ENCODE measurements at regions not wholly inside any gene's neighbourhood (a gene's known extent, or its start where the extent isn't known, plus 50 kb on each side); places are given as distances from the start of the nearest gene placed in this dataset.

DNA sequence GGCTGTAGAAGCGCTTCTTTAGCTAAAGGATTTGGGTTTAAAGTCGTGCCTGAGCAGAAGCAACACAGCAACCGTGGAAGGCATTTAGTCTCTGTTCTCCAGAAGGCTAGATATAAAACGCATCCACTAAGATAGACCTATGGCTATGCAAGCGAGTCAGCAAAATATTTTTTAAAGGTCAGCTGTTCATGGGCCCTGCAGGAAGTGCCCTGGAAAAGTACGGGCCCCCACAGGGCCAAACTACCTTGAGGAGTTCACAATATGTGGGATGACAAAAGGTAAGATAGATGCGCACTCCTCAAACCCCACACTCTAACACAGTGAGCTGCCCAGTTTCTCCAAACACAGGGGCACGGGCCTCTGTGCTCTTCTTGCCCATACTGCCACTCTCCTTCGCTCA lies 261.6 kb downstream of the VPS13C start:
- no peak for DNase-seq

DNA sequence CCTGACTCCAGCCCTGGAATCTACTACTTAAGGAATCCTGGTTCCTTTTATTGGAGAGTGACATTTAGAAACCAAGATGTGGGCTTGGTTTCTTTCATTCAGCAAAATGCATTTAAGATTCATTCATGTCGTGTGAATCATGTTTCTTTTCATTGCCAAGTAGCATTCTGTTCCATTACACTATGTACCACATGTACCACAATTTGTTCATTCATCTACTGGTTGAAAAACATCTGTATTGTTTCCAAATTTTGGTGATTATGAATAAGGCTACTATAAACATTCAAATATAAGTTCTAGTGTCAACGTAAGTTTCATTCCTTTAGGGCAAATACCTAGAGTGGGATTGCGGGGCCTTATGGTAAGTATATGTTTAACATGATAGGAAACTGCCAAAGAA lies 264.2 kb downstream of the VPS13C start:
- peak; percentile 41 for DNase-seq

DNA sequence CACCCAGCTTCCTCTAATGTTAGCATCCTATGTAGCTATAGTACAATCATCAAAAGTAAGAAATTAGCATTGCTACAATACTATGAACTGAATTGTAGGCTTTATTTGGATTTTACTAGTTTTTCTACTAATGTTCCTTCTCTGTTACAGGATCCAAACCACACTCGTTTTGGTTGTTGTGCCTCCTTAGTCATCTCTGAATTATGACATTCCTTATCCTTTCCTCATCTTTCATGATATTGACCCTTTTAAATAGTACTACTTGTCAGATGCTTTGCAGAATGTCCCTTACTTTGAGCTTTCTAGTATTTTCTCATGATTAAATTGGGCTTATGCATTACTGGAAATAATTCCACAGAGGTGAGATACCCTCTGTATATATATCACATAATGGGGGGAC lies 265.4 kb downstream of the VPS13C start:
- peak; percentile 47 for DNase-seq

- DNase-seq: peak; percentile 6
Observed at GRCh38 chr15:61794276-61794675, 266.0 kb downstream of the VPS13C start.

DNA sequence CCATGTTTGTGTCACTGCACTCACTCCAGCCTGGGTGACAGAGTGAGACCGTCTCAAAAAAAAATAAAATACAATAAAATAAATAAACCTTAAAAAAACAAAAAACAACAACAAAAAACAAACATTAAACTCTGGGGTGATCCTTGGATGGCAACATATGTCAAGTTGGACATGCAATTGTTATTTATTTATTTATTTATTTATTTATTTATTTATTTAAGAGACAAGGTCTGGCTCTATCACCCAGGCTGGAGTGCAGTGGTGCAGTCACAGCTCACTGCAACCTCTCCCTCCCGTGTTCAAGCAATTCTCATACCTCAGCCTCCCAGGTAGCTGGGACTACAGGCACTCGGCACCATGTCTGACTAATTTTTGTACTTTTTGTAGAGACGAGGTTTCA lies 275.5 kb downstream of the VPS13C start:
- no peak for DNase-seq

- DNase-seq: peak; percentile 56
Observed at GRCh38 chr15:61780278-61780980, 279.8 kb downstream of the VPS13C start.

- no peak for DNase-seq
Observed at GRCh38 chr15:61777689-61778088, 282.6 kb downstream of the VPS13C start.

DNA sequence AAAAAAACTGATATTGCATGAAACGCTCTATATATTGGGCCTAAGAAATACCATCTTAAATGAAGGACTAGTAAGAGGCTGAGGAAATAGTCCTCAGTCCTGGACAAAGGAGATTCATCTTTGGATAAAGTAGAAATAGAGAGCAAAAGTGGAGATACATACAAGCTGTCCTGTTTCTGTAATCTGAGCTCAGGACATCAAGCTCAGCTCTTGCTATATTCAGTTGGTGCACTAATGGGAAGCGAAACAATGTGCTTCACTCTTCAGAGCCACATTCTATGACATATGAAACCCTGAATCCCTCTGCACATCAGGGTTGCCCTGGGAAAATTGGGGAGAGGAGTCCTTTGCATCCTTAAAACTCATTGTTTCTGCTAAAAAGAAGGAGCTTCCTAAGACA lies 290.7 kb downstream of the VPS13C start:
- no peak for DNase-seq

GRCh38 chr15:61768131-61768530 lies 292.1 kb downstream of the VPS13C start:
- no peak for DNase-seq

DNA sequence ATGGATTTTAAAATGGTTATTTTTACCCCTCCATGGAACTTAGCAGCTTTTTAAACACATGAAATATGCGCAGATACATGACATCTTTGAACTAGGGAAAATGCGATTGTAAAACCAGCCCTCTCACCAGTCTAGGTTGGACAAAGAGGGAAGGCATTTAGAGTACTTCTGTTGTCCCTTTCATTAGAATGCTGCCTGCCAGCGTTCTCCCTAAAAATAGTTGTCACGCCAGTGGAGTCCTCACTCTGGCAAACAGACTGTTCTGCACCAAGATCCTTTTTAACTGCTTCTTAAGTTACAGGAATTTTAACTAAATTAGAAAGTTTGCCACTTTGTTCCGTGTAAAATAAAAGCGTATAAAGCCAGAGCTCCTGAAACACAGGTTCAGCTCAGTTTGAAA lies 295.3 kb downstream of the VPS13C start:
- DNase-seq: no peak

DNA sequence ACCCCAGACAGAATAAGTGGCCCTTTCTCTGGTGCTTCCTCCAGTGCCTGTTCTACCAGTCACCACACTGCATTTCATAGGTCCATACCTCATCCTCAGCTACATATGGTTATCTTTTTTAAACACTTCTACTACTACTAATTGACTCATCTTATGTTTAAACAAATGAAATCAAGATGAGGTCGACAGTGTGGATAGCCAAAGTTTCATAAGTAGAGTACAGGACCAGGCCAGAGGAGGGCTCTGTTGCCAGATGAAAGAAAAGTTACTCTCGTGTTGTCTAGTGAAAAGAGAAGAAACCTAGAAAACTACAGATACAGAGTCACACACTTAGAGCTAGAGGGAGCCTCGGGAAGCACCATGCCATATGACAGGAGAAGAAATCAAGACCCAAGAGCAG lies 296.1 kb downstream of the VPS13C start:
- DNase-seq: no peak

DNA sequence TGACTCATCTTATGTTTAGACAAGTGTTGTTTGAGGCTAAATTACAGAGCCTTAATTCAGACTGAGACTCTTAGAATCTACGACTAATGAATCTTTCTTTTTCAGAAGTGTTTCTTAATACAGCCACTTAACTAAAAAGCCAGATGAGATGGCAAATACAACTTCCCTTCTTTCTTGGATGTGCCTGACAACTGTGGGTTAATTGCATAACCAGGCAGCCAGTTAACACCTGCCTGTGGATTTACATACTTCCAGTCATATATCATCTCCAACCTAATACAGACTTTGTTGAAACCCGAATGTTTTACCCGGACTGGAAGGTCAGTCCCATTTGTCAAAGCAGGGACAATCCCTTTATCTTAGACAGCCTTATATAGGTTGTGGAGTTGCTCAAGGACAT lies 297.6 kb downstream of the VPS13C start:
- no peak for DNase-seq

- DNase-seq: no peak
Observed at GRCh38 chr15:61759639-61760038, 300.6 kb downstream of the VPS13C start.

- no peak for DNase-seq
Observed at GRCh38 chr15:61756071-61756820, 304.0 kb downstream of the VPS13C start.

DNA sequence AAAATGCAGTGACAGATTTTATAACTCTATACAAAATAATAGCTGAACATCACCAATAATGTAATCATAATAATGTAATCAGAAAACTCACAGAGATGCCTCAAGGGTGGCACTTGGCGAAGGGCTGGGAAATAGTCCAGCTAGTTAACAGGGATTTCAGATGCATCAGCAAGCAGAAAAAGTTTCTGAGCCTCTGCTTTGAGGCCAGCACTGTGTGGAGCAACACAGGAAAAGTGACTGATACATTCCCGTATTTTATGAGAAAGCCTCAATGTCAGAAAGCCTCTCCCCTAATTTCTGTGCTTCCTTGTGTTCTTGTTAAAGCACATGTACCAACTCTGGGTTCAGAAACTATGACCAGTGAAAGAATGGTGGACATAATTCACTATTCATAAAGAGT lies 304.8 kb downstream of the VPS13C start:
- no peak for DNase-seq

- DNase-seq: no peak
Observed at GRCh38 chr15:61753018-61753710, 307.1 kb downstream of the VPS13C start.

- DNase-seq: no peak
Observed at GRCh38 chr15:61752001-61752400, 308.2 kb downstream of the VPS13C start.

DNA sequence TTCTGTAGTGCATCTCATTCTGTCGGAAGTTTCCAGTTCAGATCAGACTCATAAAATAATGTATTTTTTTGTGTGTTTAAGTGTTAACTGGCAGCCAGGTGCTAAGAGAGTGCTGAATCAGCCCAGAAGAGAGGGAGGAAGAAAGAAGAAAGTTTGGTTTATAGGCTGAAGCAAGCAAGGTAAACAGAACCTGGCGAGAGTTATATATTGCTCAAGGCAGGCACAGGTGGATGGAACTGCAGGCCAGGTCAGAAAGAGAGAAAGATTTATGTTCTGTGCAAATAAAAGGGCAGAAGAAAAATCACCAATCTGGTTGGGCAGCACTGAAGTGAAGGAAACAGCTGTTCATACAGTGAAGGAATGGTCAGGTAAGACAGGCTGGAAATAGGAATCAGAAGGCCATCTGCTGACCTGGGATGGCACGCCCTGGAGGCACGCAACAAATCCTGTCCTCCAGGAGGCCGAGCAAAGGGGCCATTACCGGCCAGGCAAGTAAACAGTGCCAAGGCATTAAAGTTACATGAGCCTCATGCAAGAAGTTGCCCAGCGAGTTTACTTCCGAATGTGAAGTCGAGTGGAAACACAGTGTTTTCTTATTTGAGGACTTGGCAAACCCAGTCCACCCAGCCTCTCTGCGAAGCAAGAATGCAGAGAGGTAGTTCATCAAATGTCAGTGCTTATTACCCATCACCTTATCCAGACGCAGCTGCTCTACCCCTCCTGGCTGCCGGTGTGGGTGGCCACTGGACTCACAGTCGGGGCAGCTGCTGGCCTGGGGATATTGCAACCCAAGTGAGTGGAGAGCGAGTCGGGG lies 309.8 kb downstream of the VPS13C start:
- no peak for DNase-seq

DNA sequence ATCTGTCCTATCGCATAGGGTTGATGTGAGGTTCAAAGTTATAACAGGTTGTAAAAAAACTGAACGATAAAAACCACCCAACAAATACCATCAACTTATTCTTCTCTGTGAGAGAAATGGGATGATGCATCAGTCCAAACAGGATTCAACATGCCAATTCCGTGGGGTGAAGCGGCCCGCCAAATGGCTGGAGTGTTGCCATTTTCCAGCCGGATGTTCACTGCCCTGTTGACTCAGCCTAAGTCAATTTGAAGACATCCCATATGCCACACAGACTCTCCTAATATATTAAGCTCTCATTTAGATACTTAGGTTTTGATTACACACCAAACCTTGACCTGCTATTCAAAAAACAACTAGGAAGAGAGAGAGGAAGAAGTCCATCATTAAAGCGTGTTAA lies 311.1 kb downstream of the VPS13C start:
- no peak for DNase-seq

- DNase-seq: peak; percentile 64
Observed at GRCh38 chr15:61748529-61748928, 311.7 kb downstream of the VPS13C start.

DNA sequence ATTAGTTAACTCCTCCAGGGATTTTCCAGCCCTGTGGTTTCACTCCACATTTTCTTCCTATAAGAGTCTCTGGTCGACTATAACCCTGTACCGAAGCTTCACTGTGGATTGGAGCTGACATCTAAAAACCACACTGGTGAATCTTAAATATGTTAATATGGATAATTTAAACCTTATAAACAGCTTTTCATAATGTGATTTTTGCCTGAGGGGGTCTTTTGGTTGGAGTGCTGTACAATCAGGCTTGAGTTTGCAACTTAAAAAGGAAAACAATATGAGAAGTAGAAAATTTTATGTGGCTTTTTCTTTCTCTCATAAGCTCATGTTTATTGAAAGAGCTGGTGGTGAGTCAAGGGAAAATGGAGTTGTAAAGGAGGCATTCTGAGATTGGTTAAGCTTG lies 313.7 kb downstream of the VPS13C start:
- no peak for DNase-seq

- no peak for DNase-seq
Observed at GRCh38 chr15:61743345-61743909, 316.8 kb downstream of the VPS13C start.

GRCh38 chr15:61742591-61742990 lies 317.7 kb downstream of the VPS13C start:
- no peak for DNase-seq
